Left kidney (tissue), 1 donor: ENCODE measurements at regions not wholly inside any gene's neighbourhood (a gene's known extent, or its start where the extent isn't known, plus 50 kb on each side); places are given as distances from the start of the nearest gene placed in this dataset.

Experiments
- DNase-seq: peaks from one replicate; pipeline ENCODE4 v3.0.0-alpha.2; 2013

GRCh38 chr2:196249171-196249570, 77.8 kb upstream of the STK17B start:
- DNase-seq: no peak

- DNase-seq: no peak
Observed at GRCh38 chr2:196249860-196250259, 78.5 kb upstream of the STK17B start.

GRCh38 chr2:196251132-196251531, 79.8 kb upstream of the STK17B start:
- DNase-seq: no peak

- no peak for DNase-seq
Observed at GRCh38 chr2:196252408-196253115, 81.2 kb upstream of the STK17B start.

- no peak for DNase-seq
Observed at GRCh38 chr2:196253116-196253480, 81.7 kb upstream of the STK17B start.

- DNase-seq: no peak
Observed at GRCh38 chr2:196256585-196256984, 85.2 kb upstream of the STK17B start.

GRCh38 chr2:196257086-196257485, 85.7 kb upstream of the STK17B start:
- DNase-seq: no peak

GRCh38 chr2:196258407-196258806, 87.0 kb upstream of the STK17B start:
- DNase-seq: no peak

- DNase-seq: no peak
Observed at GRCh38 chr2:196259507-196260481, 88.4 kb upstream of the STK17B start.

GRCh38 chr2:196260546-196260945, 89.2 kb upstream of the STK17B start:
- DNase-seq: no peak

GRCh38 chr2:196262606-196263005, 91.2 kb upstream of the STK17B start:
- DNase-seq: no peak

- no peak for DNase-seq
Observed at GRCh38 chr2:196263181-196263747, 91.9 kb upstream of the STK17B start.

GRCh38 chr2:196266351-196266750, 95.0 kb upstream of the STK17B start:
- no peak for DNase-seq

- DNase-seq: no peak
Observed at GRCh38 chr2:196266855-196267254, 95.5 kb upstream of the STK17B start.

- no peak for DNase-seq
Observed at GRCh38 chr2:196268025-196268424, 96.6 kb upstream of the STK17B start.

GRCh38 chr2:196268538-196269338, 97.4 kb upstream of the STK17B start:
- DNase-seq: no peak

GRCh38 chr2:196271795-196272194, 100.4 kb upstream of the STK17B start:
- DNase-seq: no peak

- no peak for DNase-seq
Observed at GRCh38 chr2:196274387-196274809, 103.0 kb upstream of the STK17B start.

- no peak for DNase-seq
Observed at GRCh38 chr2:196275646-196276352, 104.4 kb upstream of the STK17B start.

GRCh38 chr2:196276421-196276820, 105.0 kb upstream of the STK17B start:
- no peak for DNase-seq

GRCh38 chr2:196277002-196277401, 105.6 kb upstream of the STK17B start:
- DNase-seq: no peak
